GM23248 (cell line): ENCODE measurements at regions not wholly inside any gene's neighbourhood (a gene's known extent, or its start where the extent isn't known, plus 50 kb on each side); places are given as distances from the start of the nearest gene placed in this dataset.

Experiments used
- DNase-seq: peaks from one replicate; pipeline ENCODE4 v3.0.0-alpha.2; 2015
- H2AFZ ChIP-seq: fragments of 200-600 bp; sonication (generic); 2 replicates; pipeline ENCODE4 v1.6.1; 2016; ENCODE audit warnings: antibody characterized with exemption
- H3F3A ChIP-seq: fragments of 200-600 bp; sonication (generic); 2 replicates; pipeline ENCODE4 v1.6.1; 2016; ENCODE audit warnings: mild to moderate bottlenecking, antibody characterized with exemption, mixed run types; ENCODE audit not compliant: insufficient read depth
- H3K27ac ChIP-seq: fragments of 200-600 bp; sonication (generic); 2 replicates; pipeline ENCODE4 v1.5.1; 2016; ENCODE audit warnings: mild to moderate bottlenecking
- H3K27me3 ChIP-seq: fragments of 200-600 bp; sonication (generic); replicated peaks from 2 replicates; pipeline ENCODE4 v1.6.1; 2016; ENCODE audit warnings: mild to moderate bottlenecking; ENCODE audit not compliant: insufficient read depth
- H3K36me3 ChIP-seq: fragments of 200-600 bp; sonication (generic); 2 replicates; pipeline ENCODE4 v1.6.1; 2016; ENCODE audit warnings: low read depth, mild to moderate bottlenecking
- H3K4me1 ChIP-seq: fragments of 200-600 bp; sonication (generic); 2 replicates; pipeline ENCODE4 v1.6.1; 2016; ENCODE audit warnings: mild to moderate bottlenecking; ENCODE audit not compliant: insufficient read depth
- H3K4me2 ChIP-seq: fragments of 200-600 bp; sonication (generic); one replicate; pipeline ENCODE4 v1.6.1; 2016; ENCODE audit warnings: mild to moderate bottlenecking; ENCODE audit not compliant: unreplicated experiment
- H3K4me3 ChIP-seq: fragments of 200-600 bp; sonication (generic); 2 replicates; pipeline ENCODE4 v1.5.1; 2016; ENCODE audit warnings: mild to moderate bottlenecking
- H3K79me2 ChIP-seq: fragments of 200-600 bp; sonication (generic); 2 replicates; pipeline ENCODE4 v1.6.1; 2016; ENCODE audit warnings: mild to moderate bottlenecking; ENCODE audit not compliant: insufficient read depth
- H3K9ac ChIP-seq: fragments of 200-600 bp; sonication (generic); 2 replicates; pipeline ENCODE4 v1.6.1; 2016; ENCODE audit warnings: mild to moderate bottlenecking
- H3K9me2 ChIP-seq: fragments of 200-600 bp; sonication (generic); 2 replicates; pipeline ENCODE4 v1.6.1; 2016; ENCODE audit warnings: mixed run types, mild to moderate bottlenecking, moderate library complexity; ENCODE audit not compliant: insufficient read depth
- H3K9me3 ChIP-seq: fragments of 200-600 bp; sonication (generic); one replicate; pipeline ENCODE4 v1.6.1; 2017; ENCODE audit warnings: low read depth
- H4K20me1 ChIP-seq: fragments of 200-600 bp; sonication (generic); 2 replicates; pipeline ENCODE4 v1.6.0; 2016; ENCODE audit not compliant: insufficient read depth
- EZH2 ChIP-seq: fragments of 200-600 bp; sonication (generic); IDR thresholded peaks from 2 replicates; pipeline ENCODE4 v1.6.1; 2018; ENCODE audit warnings: antibody characterized with exemption, mild to moderate bottlenecking; ENCODE audit not compliant: insufficient read depth, poor library complexity, severe bottlenecking
- EZH2phosphoT487 ChIP-seq: fragments of 200-600 bp; sonication (generic); IDR thresholded peaks from 2 replicates; pipeline ENCODE4 v1.6.1; 2018; ENCODE audit warnings: antibody characterized with exemption, moderate library complexity, mild to moderate bottlenecking, low read depth; ENCODE audit not compliant: insufficient read depth
- WGBS, 2 experiments: methylation state at CpG; one replicate each; pipeline ENCODE4 v1.1.6; 2015 to 2017; ENCODE audit warnings: low lambda C conversion rate in 2 of 2, low coverage in 1 of 2; ENCODE audit errors: missing lambda C conversion rate in 2 of 2; 5-methylcytosine and 5-hydroxymethylcytosine counted together
- in situ Hi-C: fragments of 300-500 bp; cut with MboI; formaldehyde crosslinking; loops from 2 replicates; pipeline ENCODE4 v1.15.0; 2020

DNA sequence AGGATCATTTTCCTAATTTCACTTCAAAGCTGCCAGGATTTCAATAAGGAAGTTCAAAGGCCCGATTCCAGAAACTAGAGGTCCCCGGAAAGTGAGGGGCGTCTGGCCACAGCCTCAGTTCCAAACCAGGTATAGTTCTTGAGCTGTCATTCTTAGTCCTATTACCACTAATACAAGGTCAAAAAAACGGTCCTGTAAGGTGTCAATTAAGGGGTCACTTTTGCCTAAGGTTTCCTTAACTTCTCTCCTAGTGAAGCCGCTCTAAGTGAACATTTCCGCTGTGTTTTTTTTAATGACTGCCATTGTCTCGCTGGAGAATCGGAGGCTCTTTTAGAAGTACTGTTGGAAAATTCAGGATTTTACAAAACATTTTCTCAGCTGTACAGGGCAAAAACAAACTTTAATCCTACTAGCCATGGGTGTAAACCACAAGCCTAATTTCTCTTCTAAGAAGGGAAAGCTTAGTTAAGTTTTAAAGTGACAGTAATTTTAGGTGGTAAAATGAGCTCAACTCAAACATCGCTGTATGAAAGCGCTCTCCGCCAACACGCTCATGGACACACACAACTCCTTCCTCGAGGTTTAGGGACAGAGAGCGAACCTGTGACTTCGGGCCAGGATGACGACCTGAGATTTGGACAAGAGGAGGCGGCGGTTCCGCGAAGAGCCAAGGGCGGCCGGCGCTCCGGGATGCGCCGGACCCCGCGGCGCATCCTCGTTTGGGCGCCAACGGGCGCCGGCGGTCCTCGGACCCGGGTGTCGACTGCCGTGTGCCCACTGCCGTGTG is 76.7 kb upstream of the IFNE start:
- WGBS, 2 experiments, result 1% methylated on average over 15 to 40 of the region's 40 CpGs
- in situ Hi-C loops, result no loop called here
- peaks cover 84% of the 10 kb centered on the region for H3K79me2 ChIP-seq
- TF ChIP-seq EZH2phosphoT487, result peak; percentile 66; the same call in 1 of the 2 replicates
- no peak for TF ChIP-seq EZH2
- H3K4me2 ChIP-seq, result peak overlapping the region; percentile 85
- no peaks in the 10 kb centered on the region for H3K27me3 ChIP-seq
- H2AFZ ChIP-seq, result peak overlapping the region; percentile 43
- H3K9me2 ChIP-seq, result no peaks in the 10 kb centered on the region
- H3K27ac ChIP-seq, result peak overlapping the region; percentile 84
- peak; percentile 70 for DNase-seq
- peaks cover 29% of the 10 kb centered on the region for H3K4me1 ChIP-seq
- no peaks in the 10 kb centered on the region for H3K9me3 ChIP-seq
- H3F3A ChIP-seq, result peaks cover 57% of the 10 kb centered on the region
- H3K36me3 ChIP-seq, result peaks cover 16% of the 10 kb centered on the region
- no peaks in the 10 kb centered on the region for H4K20me1 ChIP-seq
- H3K4me3 ChIP-seq, result peak overlapping the region; percentile 85
- H3K9ac ChIP-seq, result peak overlapping the region; percentile 91

DNA sequence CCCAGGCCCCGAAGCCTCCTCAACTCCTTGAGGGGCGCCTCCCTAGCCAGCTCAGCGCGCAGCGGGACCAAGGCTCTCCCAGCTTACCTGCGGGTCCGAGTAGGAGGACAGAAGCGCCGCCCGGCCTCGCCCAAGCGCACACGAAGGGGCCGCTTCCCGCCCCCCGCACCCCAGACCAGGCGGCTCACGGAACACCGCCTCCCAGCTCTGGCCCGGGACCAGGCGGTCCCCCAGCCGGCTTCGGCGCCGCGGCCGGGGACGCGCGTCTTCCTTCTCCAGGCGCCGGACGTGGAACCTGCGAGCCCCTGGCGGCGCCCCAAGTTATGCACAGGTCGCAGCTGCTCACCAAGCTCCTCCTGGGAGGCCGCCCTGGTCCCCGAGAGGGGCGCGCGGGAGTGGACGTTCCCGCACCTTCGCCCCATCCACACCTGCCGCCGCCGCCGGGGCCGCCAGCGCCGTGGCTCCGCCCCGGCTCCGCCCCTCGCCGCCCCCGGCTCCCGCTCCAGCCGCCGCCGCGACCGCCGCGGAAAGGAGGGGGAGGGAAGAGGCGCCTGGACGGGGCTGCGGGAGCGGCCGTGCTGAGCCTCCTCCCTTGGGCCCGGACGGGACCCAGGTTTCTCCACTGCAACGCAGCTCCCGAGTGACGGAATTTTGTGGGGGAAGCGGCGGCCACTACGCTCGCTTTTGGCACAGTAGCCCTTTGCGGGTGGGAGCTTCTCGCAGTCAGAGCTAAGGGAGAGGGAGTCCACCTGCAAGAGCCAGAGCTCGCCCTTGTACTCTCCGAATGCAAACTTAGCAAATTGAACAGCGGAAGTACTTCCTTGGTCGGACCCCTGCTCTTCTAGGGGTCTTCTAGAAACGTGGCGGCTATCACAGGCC is 77.5 kb upstream of the IFNE start:
- Histone ChIP-seq H3K36me3 (peaks cover 13% of the 10 kb centered on the region; the same call in 1 of the 2 replicates), H3F3A (peaks cover 52% of the 10 kb centered on the region), H3K9me2 (no peaks in the 10 kb centered on the region), H3K4me2 (peak overlapping the region; percentile 85), H3K9ac (peak overlapping the region; percentile 91), H3K4me3 (peak overlapping the region; percentile 85), H3K9me3 (no peaks in the 10 kb centered on the region), H3K27ac (peak overlapping the region; percentile 84), H2AFZ (peak overlapping the region; percentile 86), H3K4me1 (peaks cover 27% of the 10 kb centered on the region), H3K27me3 (no peaks in the 10 kb centered on the region), H3K79me2 (peaks cover 76% of the 10 kb centered on the region), H4K20me1 (no peaks in the 10 kb centered on the region)
- no peak for TF ChIP-seq EZH2
- TF ChIP-seq EZH2phosphoT487, result no peak
- WGBS, 2 experiments, result 1 to 2% methylated on average over 59 to 71 of the region's 88 CpGs
- in situ Hi-C loops, result no loop called here
- DNase-seq, result peak; percentile 88

DNA sequence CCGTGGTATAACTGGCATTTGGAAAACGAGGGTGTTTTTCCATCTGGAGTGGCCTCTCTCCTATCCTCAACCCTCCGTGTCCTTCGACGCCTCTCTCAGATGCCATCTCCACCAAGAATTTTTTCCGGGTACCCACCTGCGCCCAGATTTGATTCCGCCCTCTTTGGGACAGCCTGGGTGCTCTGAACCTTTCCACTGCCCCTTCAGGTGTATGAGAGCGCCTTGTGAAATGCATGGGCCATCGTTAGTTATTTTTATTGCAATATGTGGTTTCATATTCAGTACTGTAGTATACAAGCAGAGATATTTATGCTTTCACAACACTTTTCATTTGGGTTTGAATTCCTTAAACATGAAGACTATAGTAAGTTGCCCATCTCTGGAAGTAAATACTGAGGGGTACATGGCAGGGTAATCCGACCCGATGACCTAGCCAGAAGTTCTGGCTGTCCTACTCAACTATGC is 78.2 kb upstream of the IFNE start:
- Histone ChIP-seq H3K4me3 (peak overlapping the region; percentile 85), H3K27ac (peak overlapping the region; percentile 84), H3K4me1 (peaks cover 21% of the 10 kb centered on the region), H3K9me2 (no peaks in the 10 kb centered on the region), H3K36me3 (peaks cover 13% of the 10 kb centered on the region; the same call in 1 of the 2 replicates), H2AFZ (peak overlapping the region; percentile 86), H3K27me3 (no peaks in the 10 kb centered on the region), H4K20me1 (no peaks in the 10 kb centered on the region), H3F3A (peaks cover 45% of the 10 kb centered on the region), H3K9me3 (no peaks in the 10 kb centered on the region), H3K79me2 (peaks cover 69% of the 10 kb centered on the region), H3K4me2 (peak overlapping the region; percentile 85), H3K9ac (peak overlapping the region; percentile 91)
- TF ChIP-seq EZH2 (no peak), EZH2phosphoT487 (no peak)
- in situ Hi-C loops, result no loop called here
- 20 to 26% methylated on average over 12 of the region's 12 CpGs for WGBS, 2 experiments
- DNase-seq, result no peak

DNA sequence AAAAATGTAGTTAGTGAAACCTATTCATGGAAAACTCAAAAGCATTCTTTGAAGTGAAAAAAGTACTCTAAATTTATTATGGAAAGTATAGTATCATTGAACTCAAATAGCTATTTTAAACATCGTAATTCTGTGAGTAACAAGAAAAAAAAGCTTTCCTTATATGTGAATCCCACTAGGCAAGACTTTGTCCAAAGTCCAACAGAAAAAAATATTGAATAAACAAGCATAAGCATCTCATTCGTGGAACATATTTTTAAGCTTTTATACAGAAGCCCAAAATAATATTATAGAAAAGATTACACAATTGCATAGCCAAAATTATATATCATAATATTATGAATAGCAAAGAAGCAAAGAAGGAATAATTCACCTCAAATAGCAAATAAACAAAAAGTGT is 79.4 kb upstream of the IFNE start:
- H3K27me3 ChIP-seq, result no peaks in the 10 kb centered on the region
- no peak for DNase-seq
- peaks cover 13% of the 10 kb centered on the region; the same call in 1 of the 2 replicates for H3K36me3 ChIP-seq
- H3K9ac ChIP-seq, result no peak overlapping the region
- no peak overlapping the region for H3K27ac ChIP-seq
- H3F3A ChIP-seq, result peaks cover 35% of the 10 kb centered on the region
- peaks cover 62% of the 10 kb centered on the region for H3K79me2 ChIP-seq
- H3K9me3 ChIP-seq, result no peaks in the 10 kb centered on the region
- no peaks in the 10 kb centered on the region for H4K20me1 ChIP-seq
- no peaks in the 10 kb centered on the region for H3K9me2 ChIP-seq
- H2AFZ ChIP-seq, result peak overlapping the region; percentile 11; the same call in 1 of the 2 replicates
- H3K4me1 ChIP-seq, result peaks cover 15% of the 10 kb centered on the region
- no peak overlapping the region for H3K4me3 ChIP-seq
- H3K4me2 ChIP-seq, result no peak overlapping the region
- TF ChIP-seq EZH2phosphoT487 (no peak), EZH2 (no peak)
- 95 to 97% methylated on average over 2 of the region's 2 CpGs for WGBS, 2 experiments
- in situ Hi-C loops, result no loop called here
